ENCODE measurements at regions not wholly inside any gene's neighbourhood (a gene's known extent, or its start where the extent isn't known, plus 50 kb on each side); places are given as distances from the start of the nearest gene placed in this dataset.

GRCh38 chr13:23488442-23488841 lies 54.9 kb upstream of the SACS start:
- Histone ChIP-seq H3K27ac (no peak overlapping the region), H3K4me3 (no peak overlapping the region), H3K4me1 (replicated peaks in 1 of 2) (no peaks in the 10 kb centered on the region)
- peak in 2 of 8 experiments; percentile 48 to 50 for ATAC-seq (replicated peaks in 6 of 8)
- in situ Hi-C loops (cut with MboI; ENCODE audit: low pct_unique_long_range_greater_than_20kb in 2 of 9, low sequenced_read_pairs in 9 of 9, unreplicated experiment in 9 of 9), result no loop called here
- 17 to 100% (median 81%) methylated on average over 2 to 6 of the region's 6 CpGs for WGBS, 10 experiments

DNA sequence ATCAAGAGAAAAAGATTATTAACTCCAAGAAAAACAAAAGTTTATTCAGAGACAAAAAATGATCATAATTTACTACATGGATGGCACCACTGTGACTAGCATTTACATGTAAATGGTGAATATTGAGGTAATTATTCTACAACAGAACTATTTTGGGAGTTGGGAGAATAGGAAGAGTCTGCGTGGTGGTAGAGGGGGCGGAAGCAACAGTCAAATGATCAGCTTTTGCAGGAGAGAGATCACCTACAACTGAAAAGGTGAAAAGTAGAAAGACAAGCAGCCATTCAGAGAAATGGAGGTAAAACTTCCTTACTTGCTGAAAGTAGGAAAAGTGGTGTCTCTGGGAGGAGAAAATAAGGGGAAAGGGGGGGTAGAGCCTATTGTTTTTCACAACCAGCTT lies 62.8 kb upstream of the SACS start:
- 32 to 95% (median 84%) methylated on average over 2 of the region's 2 CpGs; no CpG with 5 or more reads in 1 of the 10 experiments for WGBS, 10 experiments
- in situ Hi-C loops (cut with MboI; ENCODE audit: low pct_unique_long_range_greater_than_20kb in 2 of 9, low sequenced_read_pairs in 9 of 9, unreplicated experiment in 9 of 9), result no loop called here
- ATAC-seq (replicated peaks in 6 of 8), result no peak
- Histone ChIP-seq H3K4me3 (no peak overlapping the region), H3K4me1 (replicated peaks in 1 of 2) (no peaks in the 10 kb centered on the region), H3K27ac (no peak overlapping the region)

- Histone ChIP-seq H3K27ac (no peak overlapping the region), H3K4me3 (no peak overlapping the region), H3K4me1 (replicated peaks in 1 of 2) (no peaks in the 10 kb centered on the region)
- in situ Hi-C loops (cut with MboI; ENCODE audit: low pct_unique_long_range_greater_than_20kb in 2 of 9, low sequenced_read_pairs in 9 of 9, unreplicated experiment in 9 of 9), result no loop called here
- no peak for ATAC-seq (replicated peaks in 6 of 8)
- WGBS, 10 experiments, result 53 to 95% (median 84%) methylated on average over 2 to 6 of the region's 6 CpGs
These were observed 63.7 kb upstream of the SACS start for GRCh38 chr13:23497191-23497590.

DNA sequence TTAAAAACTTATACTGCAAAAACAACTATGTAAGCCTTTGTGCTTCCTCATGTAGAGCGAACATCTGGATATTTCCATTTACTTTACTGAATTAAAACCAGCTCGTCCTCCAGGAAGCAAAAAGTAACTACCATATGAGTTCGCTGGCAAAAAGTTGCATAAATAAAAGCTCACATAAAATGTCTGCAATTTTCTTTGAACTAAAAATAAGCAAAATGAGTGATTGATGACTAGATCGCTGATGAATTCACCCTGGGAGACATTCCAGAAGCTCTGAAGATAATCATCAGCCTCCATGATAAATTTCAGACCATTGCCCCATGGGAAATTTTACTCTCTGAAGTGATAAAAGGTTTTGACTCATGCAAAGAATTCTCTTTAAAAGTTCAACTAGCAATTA lies 67.3 kb upstream of the SACS start:
- in situ Hi-C loops (cut with MboI; ENCODE audit: low pct_unique_long_range_greater_than_20kb in 2 of 9, low sequenced_read_pairs in 9 of 9, unreplicated experiment in 9 of 9), result no loop called here
- peaks cover 0 to 1% of the 10 kb centered on the region in 2 donors for H3K4me1 ChIP-seq (replicated peaks in 1 of 2)
- ATAC-seq (replicated peaks in 6 of 8), result peak in 3 of 8 experiments; percentile 33 to 90 (median 86)
- 2 to 93% (median 59%) methylated on average over 2 to 4 of the region's 4 CpGs for WGBS, 10 experiments
- no peak overlapping the region for H3K4me3 ChIP-seq
- no peak overlapping the region for H3K27ac ChIP-seq

GRCh38 chr13:23504180-23504579 lies 66.0 kb upstream of the TNFRSF19 start:
- 30 to 100% (median 100%) methylated on average over 1 to 5 of the region's 5 CpGs; no CpG with 5 or more reads in 4 of the 10 experiments for WGBS, 10 experiments
- H3K27ac ChIP-seq, result no peak overlapping the region
- peaks cover 14 to 16% of the 10 kb centered on the region in 2 donors for H3K4me1 ChIP-seq (replicated peaks in 1 of 2)
- H3K4me3 ChIP-seq, result no peak overlapping the region
- in situ Hi-C loops (cut with MboI; ENCODE audit: low pct_unique_long_range_greater_than_20kb in 2 of 9, low sequenced_read_pairs in 9 of 9, unreplicated experiment in 9 of 9), result no loop called here
- ATAC-seq (replicated peaks in 6 of 8), result no peak

DNA sequence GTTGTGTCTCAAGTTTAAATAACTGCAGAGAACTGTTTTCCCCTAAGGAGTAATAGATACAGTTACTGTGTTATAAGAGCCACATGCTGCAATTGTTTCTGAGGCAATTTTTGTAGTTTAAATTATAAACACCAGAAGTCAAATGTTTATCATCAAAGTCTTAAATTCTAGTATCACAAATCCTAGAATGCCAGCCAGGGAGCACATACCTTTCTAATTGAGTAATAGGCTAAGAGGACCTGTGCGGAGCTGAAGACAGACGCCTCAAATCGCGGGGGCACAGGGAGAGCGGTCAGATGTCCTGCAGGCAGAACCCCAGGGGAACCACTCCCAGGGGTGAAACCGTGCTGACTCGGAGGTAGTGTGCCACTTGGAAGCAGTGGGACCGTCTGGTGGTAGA lies 65.2 kb upstream of the TNFRSF19 start:
- H3K4me3 ChIP-seq, result no peak overlapping the region
- ATAC-seq (replicated peaks in 6 of 8), result no peak
- 6 to 92% (median 74%) methylated on average over 2 to 8 of the region's 8 CpGs; no CpG with 5 or more reads in 4 of the 10 experiments for WGBS, 10 experiments
- H3K4me1 ChIP-seq (replicated peaks in 1 of 2), result peaks cover 14 to 16% of the 10 kb centered on the region in 2 donors
- H3K27ac ChIP-seq, result no peak overlapping the region
- in situ Hi-C loops (cut with MboI; ENCODE audit: low pct_unique_long_range_greater_than_20kb in 2 of 9, low sequenced_read_pairs in 9 of 9, unreplicated experiment in 9 of 9), result no loop called here

GRCh38 chr13:23506071-23506806 lies 64.0 kb upstream of the TNFRSF19 start:
- 5 to 83% (median 38%) methylated on average over 3 to 8 of the region's 8 CpGs for WGBS, 10 experiments
- peak in 7 of 8 experiments; percentile 53 to 68 (median 61) for ATAC-seq (replicated peaks in 6 of 8)
- Histone ChIP-seq H3K4me3 (no peak overlapping the region), H3K4me1 (replicated peaks in 1 of 2) (peaks cover 14 to 16% of the 10 kb centered on the region in 2 donors), H3K27ac (peak overlapping the region; percentile 35 to 70)
- in situ Hi-C loops (cut with MboI; ENCODE audit: low pct_unique_long_range_greater_than_20kb in 2 of 9, low sequenced_read_pairs in 9 of 9, unreplicated experiment in 9 of 9), result no loop called here

GRCh38 chr13:23506807-23507291 lies 63.4 kb upstream of the TNFRSF19 start:
- WGBS, 10 experiments, result 20 to 100% (median 71%) methylated on average over 1 to 9 of the region's 11 CpGs; no CpG with 5 or more reads in 2 of the 10 experiments
- in situ Hi-C loops (cut with MboI; ENCODE audit: low pct_unique_long_range_greater_than_20kb in 2 of 9, low sequenced_read_pairs in 9 of 9, unreplicated experiment in 9 of 9), result no loop called here
- Histone ChIP-seq H3K4me3 (no peak overlapping the region), H3K4me1 (replicated peaks in 1 of 2) (peaks cover 14 to 16% of the 10 kb centered on the region in 2 donors), H3K27ac (peak overlapping the region; percentile 60 to 70)
- ATAC-seq (replicated peaks in 6 of 8), result peak; percentile 24 to 99 (median 98)

DNA sequence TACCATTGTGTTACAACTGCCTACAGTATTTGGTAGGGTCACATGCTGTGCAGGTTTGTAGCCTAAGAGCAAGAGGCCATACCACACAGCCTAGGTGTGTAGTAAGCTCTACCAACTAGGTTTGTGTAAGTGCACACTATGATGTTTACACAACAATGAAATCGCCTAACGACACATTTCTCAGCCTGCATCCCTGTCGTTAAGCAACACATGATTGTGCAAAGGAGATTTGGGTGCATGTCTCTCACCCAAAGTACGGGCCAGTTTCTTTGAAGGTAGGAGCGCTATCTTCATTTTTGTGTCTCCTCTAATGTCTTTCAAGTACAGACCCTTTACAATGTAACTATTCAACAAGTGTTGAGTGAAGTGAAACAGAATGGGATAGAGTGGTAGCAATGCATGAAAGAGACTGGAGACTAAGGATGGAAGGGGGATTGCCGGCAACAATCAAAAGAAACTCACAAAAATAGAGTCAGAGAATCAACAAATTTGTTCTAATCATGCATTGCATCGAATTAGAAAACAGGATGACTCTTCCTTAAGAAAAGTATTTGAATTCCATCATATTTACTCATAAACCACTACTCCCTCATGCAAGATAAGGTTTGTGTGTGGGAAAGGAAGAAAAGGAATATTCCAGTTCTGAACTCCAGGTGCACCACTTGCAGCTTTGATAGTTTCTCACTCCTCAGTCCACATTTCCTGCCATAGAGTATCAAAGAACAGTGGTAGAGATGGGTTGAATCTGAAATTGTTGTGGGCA lies 60.2 kb upstream of the TNFRSF19 start:
- in situ Hi-C loops (cut with MboI; ENCODE audit: low pct_unique_long_range_greater_than_20kb in 2 of 9, low sequenced_read_pairs in 9 of 9, unreplicated experiment in 9 of 9), result no loop called here
- Histone ChIP-seq H3K4me3 (no peak overlapping the region), H3K27ac (no peak overlapping the region), H3K4me1 (replicated peaks in 1 of 2) (peaks cover 14 to 16% of the 10 kb centered on the region in 2 donors)
- ATAC-seq (replicated peaks in 6 of 8), result no peak
- 0 to 100% (median 91%) methylated on average over 1 to 7 of the region's 7 CpGs for WGBS, 10 experiments

DNA sequence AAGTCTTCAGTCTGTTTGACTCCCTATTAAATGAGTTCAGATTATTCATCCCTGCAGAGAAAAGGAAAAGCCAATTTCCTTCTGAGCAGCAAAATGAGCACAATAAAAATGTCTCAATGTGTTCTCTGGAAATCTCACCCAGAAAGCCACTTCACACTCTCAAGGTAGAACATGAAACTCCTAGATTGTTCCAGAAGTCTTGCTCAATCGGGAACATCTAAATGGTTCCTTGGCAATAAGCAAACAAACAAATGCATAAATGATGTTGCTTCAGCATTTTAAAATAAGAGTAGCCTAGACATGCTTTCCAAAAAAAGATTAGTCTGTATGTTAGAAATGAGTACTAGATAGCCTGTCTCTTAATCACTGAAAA lies 59.7 kb upstream of the TNFRSF19 start:
- Histone ChIP-seq H3K27ac (no peak overlapping the region), H3K4me1 (replicated peaks in 1 of 2) (peaks cover 14 to 16% of the 10 kb centered on the region in 2 donors), H3K4me3 (no peak overlapping the region)
- WGBS, 10 experiments, result 0 to 100% (median 100%) methylated on average over 1 of the region's 1 CpG; no CpG with 5 or more reads in 2 of the 10 experiments
- ATAC-seq (replicated peaks in 6 of 8), result peak in 2 of 8 experiments; percentile 9 to 31
- in situ Hi-C loops (cut with MboI; ENCODE audit: low pct_unique_long_range_greater_than_20kb in 2 of 9, low sequenced_read_pairs in 9 of 9, unreplicated experiment in 9 of 9), result no loop called here

DNA sequence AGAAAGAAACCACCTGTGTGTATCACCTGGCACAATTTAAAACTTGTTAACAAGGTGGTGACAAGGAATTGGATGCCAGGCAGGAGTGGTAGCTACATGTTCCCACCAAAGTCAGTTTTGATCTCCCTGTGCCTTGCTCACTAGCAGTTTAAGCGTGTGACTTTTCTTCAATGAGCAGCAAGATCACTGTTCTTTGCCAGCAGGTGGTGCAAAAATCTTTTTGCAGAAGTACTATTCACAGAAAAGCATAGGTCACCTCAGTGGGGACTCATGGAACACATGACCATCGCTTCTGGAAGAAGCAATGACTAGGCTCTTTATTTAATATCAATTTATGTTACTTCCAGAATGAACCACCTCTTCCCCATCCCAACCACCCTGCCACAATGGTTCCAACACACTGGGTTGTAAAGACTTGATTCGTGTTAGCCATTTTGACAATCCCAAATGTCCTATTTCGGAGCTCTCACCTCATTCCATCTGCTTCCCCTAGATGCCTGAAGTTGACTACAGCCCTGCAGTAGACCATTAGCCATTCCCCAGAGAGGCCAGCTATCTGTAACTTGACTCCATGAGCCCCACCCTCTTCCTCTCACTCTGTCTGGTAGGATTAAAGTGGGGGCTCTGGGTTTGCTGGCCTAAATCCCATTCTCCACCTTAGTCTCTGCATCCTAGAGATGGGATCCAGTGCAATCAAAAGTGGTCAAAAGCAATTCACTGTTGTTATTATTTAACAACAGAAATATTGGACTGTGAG lies 59.1 kb upstream of the TNFRSF19 start:
- peaks cover 10 to 14% of the 10 kb centered on the region in 2 donors for H3K4me1 ChIP-seq (replicated peaks in 1 of 2)
- 73 to 93% (median 89%) methylated on average over 2 to 4 of the region's 4 CpGs; no CpG with 5 or more reads in 5 of the 10 experiments for WGBS, 10 experiments
- no peak overlapping the region for H3K27ac ChIP-seq
- in situ Hi-C loops (cut with MboI; ENCODE audit: low pct_unique_long_range_greater_than_20kb in 2 of 9, low sequenced_read_pairs in 9 of 9, unreplicated experiment in 9 of 9), result no loop called here
- H3K4me3 ChIP-seq, result no peak overlapping the region
- ATAC-seq (replicated peaks in 6 of 8), result peak in 4 of 8 experiments; percentile 19 to 91 (median 82)

- Histone ChIP-seq H3K4me3 (no peak overlapping the region), H3K27ac (no peak overlapping the region), H3K4me1 (replicated peaks in 1 of 2) (no peaks in the 10 kb centered on the region)
- in situ Hi-C loops (cut with MboI; ENCODE audit: low pct_unique_long_range_greater_than_20kb in 2 of 9, low sequenced_read_pairs in 9 of 9, unreplicated experiment in 9 of 9), result no loop called here
- no peak for ATAC-seq (replicated peaks in 6 of 8)
- 73 to 100% (median 87%) methylated on average over 3 to 6 of the region's 6 CpGs; no CpG with 5 or more reads in 2 of the 10 experiments for WGBS, 10 experiments
These were observed 57.3 kb upstream of the TNFRSF19 start for GRCh38 chr13:23512762-23513395.
